Gastroesophageal sphincter (tissue), 3 donors: ENCODE measurements at regions not wholly inside any gene's neighbourhood (a gene's known extent, or its start where the extent isn't known, plus 50 kb on each side); places are given as distances from the start of the nearest gene placed in this dataset.

ENCODE experiments used
- CTCF ChIP-seq, 4 experiments: fragments of 200-600 bp in 2 of 4; fragments of 450-650 bp in 2 of 4; sonication (generic) in 1 of 4; IDR thresholded peaks; one replicate each; pipeline ENCODE4 v1.5.1; 2017 to 2019; ENCODE audit warnings: antibody characterized with exemption in 4 of 4, mild to moderate bottlenecking in 2 of 4, moderate library complexity in 2 of 4
- POLR2A ChIP-seq, 2 donors: fragments of 450-650 bp; IDR thresholded peaks; one replicate each; pipeline ENCODE4 v1.6.1; 2017; ENCODE audit warnings: antibody characterized with exemption in 2 of 2, mild to moderate bottlenecking in 2 of 2, moderate library complexity in 1 of 2
- POLR2AphosphoS5 ChIP-seq: sonication (generic); formaldehyde crosslinking; IDR thresholded peaks from one replicate; pipeline ENCODE4 v1.6.1; 2017; ENCODE audit warnings: antibody characterized with exemption

GRCh38 chr9:73617586-73617985, 465.9 kb downstream of the ANXA1 start:
- no peak for TF ChIP-seq CTCF (IDR thresholded peaks at IDR 0.05)
- TF ChIP-seq POLR2A (IDR thresholded peaks at IDR 0.05): no peak
- TF ChIP-seq POLR2AphosphoS5: no peak
